Nephron (organoid): ENCODE measurements at regions not wholly inside any gene's neighbourhood (a gene's known extent, or its start where the extent isn't known, plus 50 kb on each side); places are given as distances from the start of the nearest gene placed in this dataset.

Experiments
- H3K27ac Mint-ChIP-seq, 3 experiments: 2 replicates each; pipeline ENCODE4 v1.8.0; 2020; ENCODE audit warnings: mixed read lengths in 3 of 3, mild to moderate bottlenecking in 2 of 3, moderate library complexity in 1 of 3
- H3K27me3 Mint-ChIP-seq: 2 replicates; pipeline ENCODE4 v1.8.0; 2021; ENCODE audit warnings: low read depth, mild to moderate bottlenecking, moderate library complexity, mixed read lengths
- H3K36me3 Mint-ChIP-seq: 2 replicates; pipeline ENCODE4 v1.8.0; 2020; ENCODE audit warnings: low read depth, mixed read lengths
- H3K4me1 Mint-ChIP-seq: 2 replicates; pipeline ENCODE4 v1.8.0; 2020; ENCODE audit warnings: mixed read lengths
- H3K4me3 Mint-ChIP-seq, 3 experiments: 2 replicates each; pipeline ENCODE4 v1.8.0; 2020; ENCODE audit warnings: mild to moderate bottlenecking in 3 of 3, mixed read lengths in 3 of 3, moderate library complexity in 2 of 3
- H3K9me3 Mint-ChIP-seq: 2 replicates; pipeline ENCODE4 v1.8.0; 2020; ENCODE audit warnings: mixed read lengths
- TF ChIP-seq, protein P1 (sequence below), 3 experiments: fragments of 200-600 bp; sonication (generic); IDR thresholded peaks; one replicate each; pipeline ENCODE4 v1.5.0; 2021; ENCODE audit warnings: antibody characterized with exemption in 3 of 3; ENCODE audit not compliant: unreplicated experiment in 3 of 3

DNA sequence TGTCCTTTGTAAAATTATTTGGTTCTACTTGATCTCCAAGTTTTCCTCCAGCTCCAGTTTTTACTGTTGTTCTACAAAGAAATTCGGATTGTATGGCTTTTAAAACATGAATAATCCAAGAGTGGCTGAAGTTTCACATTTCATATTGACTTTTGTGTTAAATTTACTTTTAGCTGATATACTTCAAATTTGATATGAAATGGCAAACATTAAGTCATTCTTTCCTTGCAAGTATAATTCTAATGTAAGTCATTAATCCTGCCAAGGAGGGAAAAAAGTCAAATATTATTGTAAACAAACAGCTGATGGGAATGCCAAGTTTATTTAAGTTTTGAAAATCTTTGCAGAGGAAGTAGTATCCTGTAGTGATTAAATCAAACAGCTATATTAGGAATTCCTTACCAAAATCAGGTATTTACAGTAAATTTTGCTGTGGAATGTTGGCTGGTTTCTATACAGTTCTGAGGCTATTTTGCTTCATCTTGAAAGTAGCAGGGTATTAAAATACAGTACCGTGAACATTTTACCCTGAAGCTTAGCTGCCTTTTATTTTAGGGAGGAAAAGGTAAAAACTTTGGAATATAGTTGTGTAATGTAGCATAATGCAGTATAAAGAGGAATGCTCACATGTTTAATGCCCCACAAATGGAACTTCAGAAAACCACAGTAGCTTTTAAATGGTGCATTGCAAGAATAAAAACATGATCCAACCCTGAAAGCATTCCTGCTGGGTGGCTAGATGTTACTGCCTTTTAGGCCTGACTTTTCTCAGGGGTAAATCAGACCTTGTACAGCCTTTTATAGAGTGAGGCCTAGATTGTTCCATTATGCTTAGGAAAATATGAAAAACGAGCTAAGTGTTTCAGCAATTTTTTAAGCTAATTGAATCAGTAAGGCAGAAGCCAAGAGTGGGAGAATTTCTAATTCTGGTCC lies 62.7 kb upstream of the NT5C1B start:
- H3K27me3 Mint-ChIP-seq, result no peaks in the 10 kb centered on the region
- no peaks in the 10 kb centered on the region for H3K9me3 Mint-ChIP-seq
- no peak overlapping the region for H3K4me3 Mint-ChIP-seq
- H3K27ac Mint-ChIP-seq, result peak overlapping the region in 2 of 3 experiments; percentile 27 to 46
- TF ChIP-seq, protein P1, sequence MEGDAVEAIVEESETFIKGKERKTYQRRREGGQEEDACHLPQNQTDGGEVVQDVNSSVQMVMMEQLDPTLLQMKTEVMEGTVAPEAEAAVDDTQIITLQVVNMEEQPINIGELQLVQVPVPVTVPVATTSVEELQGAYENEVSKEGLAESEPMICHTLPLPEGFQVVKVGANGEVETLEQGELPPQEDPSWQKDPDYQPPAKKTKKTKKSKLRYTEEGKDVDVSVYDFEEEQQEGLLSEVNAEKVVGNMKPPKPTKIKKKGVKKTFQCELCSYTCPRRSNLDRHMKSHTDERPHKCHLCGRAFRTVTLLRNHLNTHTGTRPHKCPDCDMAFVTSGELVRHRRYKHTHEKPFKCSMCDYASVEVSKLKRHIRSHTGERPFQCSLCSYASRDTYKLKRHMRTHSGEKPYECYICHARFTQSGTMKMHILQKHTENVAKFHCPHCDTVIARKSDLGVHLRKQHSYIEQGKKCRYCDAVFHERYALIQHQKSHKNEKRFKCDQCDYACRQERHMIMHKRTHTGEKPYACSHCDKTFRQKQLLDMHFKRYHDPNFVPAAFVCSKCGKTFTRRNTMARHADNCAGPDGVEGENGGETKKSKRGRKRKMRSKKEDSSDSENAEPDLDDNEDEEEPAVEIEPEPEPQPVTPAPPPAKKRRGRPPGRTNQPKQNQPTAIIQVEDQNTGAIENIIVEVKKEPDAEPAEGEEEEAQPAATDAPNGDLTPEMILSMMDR (IDR thresholded peaks at IDR 0.05; ENCODE audit: unreplicated experiment in 3 of 3), result no peak
- H3K36me3 Mint-ChIP-seq, result no peaks in the 10 kb centered on the region
- H3K4me1 Mint-ChIP-seq, result peaks cover 51% of the 10 kb centered on the region

DNA sequence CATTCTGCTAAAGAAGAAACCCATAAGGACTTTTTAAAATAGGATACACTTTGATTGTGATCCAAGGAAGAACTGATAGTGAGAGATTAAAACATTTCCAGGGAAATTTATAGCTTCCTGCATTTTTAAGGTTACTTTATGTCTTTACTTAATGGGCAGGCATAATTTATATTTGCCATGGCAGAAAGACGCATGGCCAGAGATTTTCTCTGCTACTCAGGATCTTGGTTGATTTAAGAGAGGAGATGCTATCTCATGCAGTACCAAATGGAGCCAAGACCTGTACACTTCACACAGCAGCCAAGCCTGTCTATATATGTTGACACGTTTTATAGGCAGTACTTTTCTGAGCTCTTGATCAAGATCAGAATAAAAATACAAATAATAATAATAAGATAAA lies 60.9 kb upstream of the NT5C1B start:
- H3K4me3 Mint-ChIP-seq, result no peak overlapping the region

DNA sequence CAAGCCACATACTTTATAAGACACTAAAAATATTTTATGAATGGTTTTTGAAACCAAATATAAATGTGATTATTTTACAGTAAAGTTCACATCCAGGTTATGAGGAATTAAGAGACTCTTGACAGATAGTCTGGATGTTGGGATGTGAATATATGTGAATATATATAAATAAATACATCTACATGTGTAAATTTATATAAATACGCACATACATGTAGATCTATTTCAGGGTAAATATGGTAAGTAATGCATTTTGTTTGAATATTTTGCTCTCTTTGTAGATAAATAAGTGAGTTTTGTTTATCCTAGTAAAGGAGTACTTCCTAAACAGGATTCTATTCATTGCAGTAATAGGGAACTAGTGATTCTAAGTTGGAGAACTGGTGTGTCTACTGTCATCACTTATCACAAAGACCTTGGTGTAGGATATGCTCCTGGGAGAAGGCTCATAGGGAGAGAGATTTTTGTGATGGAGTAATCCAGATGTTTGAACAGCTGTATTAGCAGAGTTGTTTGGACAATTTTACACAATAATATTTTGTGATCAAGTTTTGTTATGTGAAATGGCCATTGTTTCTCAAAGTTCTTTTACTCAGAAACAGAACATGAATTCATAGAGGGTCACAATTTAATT lies 60.2 kb upstream of the NT5C1B start:
- H3K27ac Mint-ChIP-seq, result peak overlapping the region; percentile 27 to 81 (median 68)
- H3K4me1 Mint-ChIP-seq, result peaks cover 44% of the 10 kb centered on the region
- H3K27me3 Mint-ChIP-seq, result no peaks in the 10 kb centered on the region
- TF ChIP-seq, protein P1 (IDR thresholded peaks at IDR 0.05; ENCODE audit: unreplicated experiment in 3 of 3), result no peak
- H3K36me3 Mint-ChIP-seq, result no peaks in the 10 kb centered on the region
- no peak overlapping the region for H3K4me3 Mint-ChIP-seq
- no peaks in the 10 kb centered on the region for H3K9me3 Mint-ChIP-seq

More for the DNA sequence above, 60.9 kb upstream of the NT5C1B start:
- Mint-ChIP-seq H3K36me3 (no peaks in the 10 kb centered on the region), H3K27me3 (no peaks in the 10 kb centered on the region), H3K9me3 (no peaks in the 10 kb centered on the region), H3K4me1 (peaks cover 44% of the 10 kb centered on the region), H3K27ac (peak overlapping the region; percentile 27 to 81 (median 68))
- TF ChIP-seq, protein P1 (IDR thresholded peaks at IDR 0.05; ENCODE audit: unreplicated experiment in 3 of 3), result no peak

DNA sequence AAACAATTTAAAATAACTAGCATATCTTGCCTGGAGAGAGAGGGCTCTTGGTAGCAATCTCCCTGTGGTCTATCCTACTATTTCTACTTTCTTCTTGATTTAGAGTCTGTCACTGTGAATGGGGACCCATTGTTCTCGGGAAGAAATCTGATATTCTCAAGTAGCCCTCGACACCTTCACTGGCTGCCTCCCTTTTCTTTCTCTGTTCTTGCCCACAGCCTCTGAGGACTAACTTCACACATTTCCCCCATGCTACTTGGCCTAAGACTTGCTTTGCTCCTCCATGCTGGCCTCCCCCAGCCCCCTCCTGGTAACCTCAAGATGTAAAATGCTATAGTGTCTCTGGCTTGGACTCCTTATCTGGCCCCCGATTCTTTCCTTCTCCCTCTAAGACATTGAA lies 58.8 kb upstream of the NT5C1B start:
- Mint-ChIP-seq H3K36me3 (no peaks in the 10 kb centered on the region), H3K4me3 (no peak overlapping the region), H3K9me3 (no peaks in the 10 kb centered on the region), H3K27ac (peak overlapping the region; percentile 63 to 93 (median 91)), H3K4me1 (peaks cover 44% of the 10 kb centered on the region), H3K27me3 (no peaks in the 10 kb centered on the region)
- TF ChIP-seq, protein P1 (IDR thresholded peaks at IDR 0.05; ENCODE audit: unreplicated experiment in 3 of 3), result no peak

DNA sequence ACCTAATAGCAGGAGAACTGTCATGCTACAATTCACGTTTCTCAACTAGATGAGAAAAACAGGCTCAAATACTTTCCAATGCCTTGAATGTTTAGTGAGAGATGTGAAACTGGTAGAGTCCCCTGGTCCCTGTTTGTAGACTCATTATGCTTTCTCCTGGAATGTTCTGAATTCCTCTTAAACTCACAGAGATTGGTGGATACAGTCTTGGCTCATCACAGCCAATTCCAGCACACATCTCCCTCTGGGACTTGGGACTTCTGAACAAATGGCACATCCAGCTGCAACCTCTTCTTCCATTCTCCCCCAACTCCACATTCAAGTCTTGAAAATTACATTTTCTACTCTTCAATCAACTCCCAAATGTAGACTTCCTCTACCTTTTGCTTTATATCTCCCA lies 58.4 kb upstream of the NT5C1B start:
- Mint-ChIP-seq H3K9me3 (no peaks in the 10 kb centered on the region), H3K27me3 (no peaks in the 10 kb centered on the region), H3K4me1 (peaks cover 41% of the 10 kb centered on the region), H3K36me3 (no peaks in the 10 kb centered on the region), H3K4me3 (no peak overlapping the region), H3K27ac (peak overlapping the region in 2 of 3 experiments; percentile 91 to 93)
- TF ChIP-seq, protein P1 (IDR thresholded peaks at IDR 0.05; ENCODE audit: unreplicated experiment in 3 of 3), result no peak
